GM12864 (cell line): ENCODE measurements at regions not wholly inside any gene's neighbourhood (a gene's known extent, or its start where the extent isn't known, plus 50 kb on each side); places are given as distances from the start of the nearest gene placed in this dataset.

Source experiments
- DNase-seq: peaks from one replicate; pipeline ENCODE4 v3.0.0-alpha.2; 2011; ENCODE audit warnings: low read depth
- H3K4me3 ChIP-seq: 2 replicates; pipeline ENCODE4 v1.5.1; 2011; ENCODE audit warnings: mild to moderate bottlenecking, low read depth, low read length, control low read depth
- CTCF ChIP-seq: IDR thresholded peaks from 2 replicates; pipeline ENCODE4 v1.5.1; 2011; ENCODE audit warnings: low read depth, mild to moderate bottlenecking, moderate library complexity, low read length, control low read depth, inconsistent platforms; ENCODE audit errors: missing control alignments

GRCh38 chr12:19885093-19885812, 446.0 kb downstream of the AEBP2 start:
- H3K4me3 ChIP-seq, result no peak overlapping the region
- no peak for DNase-seq
- no peak for TF ChIP-seq CTCF

- H3K4me3 ChIP-seq, result no peak overlapping the region
- no peak for TF ChIP-seq CTCF
- DNase-seq, result no peak
Observed at GRCh38 chr12:19886065-19886464, 446.8 kb downstream of the AEBP2 start.

GRCh38 chr12:19886639-19887064, 447.4 kb downstream of the AEBP2 start:
- no peak overlapping the region for H3K4me3 ChIP-seq
- no peak for TF ChIP-seq CTCF
- DNase-seq, result no peak

- no peak overlapping the region for H3K4me3 ChIP-seq
- DNase-seq, result no peak
- TF ChIP-seq CTCF, result no peak
Observed at GRCh38 chr12:19890024-19890423, 450.7 kb downstream of the AEBP2 start.

GRCh38 chr12:19891936-19892591, 452.8 kb downstream of the AEBP2 start:
- no peak overlapping the region for H3K4me3 ChIP-seq
- DNase-seq, result no peak

GRCh38 chr12:19893514-19893913, 454.2 kb downstream of the AEBP2 start:
- no peak for DNase-seq
- no peak for TF ChIP-seq CTCF
- no peak overlapping the region for H3K4me3 ChIP-seq

More at GRCh38 chr12:19891936-19892591, 452.8 kb downstream of the AEBP2 start:
- no peak for TF ChIP-seq CTCF
